ENCODE measurements at regions not wholly inside any gene's neighbourhood (a gene's known extent, or its start where the extent isn't known, plus 50 kb on each side); places are given as distances from the start of the nearest gene placed in this dataset.
"Not testable (repeated sequence)": the region's sequence is repeated elsewhere in the genome, so short reads cannot be mapped to it uniquely, and the experiment has no call there.

DNA sequence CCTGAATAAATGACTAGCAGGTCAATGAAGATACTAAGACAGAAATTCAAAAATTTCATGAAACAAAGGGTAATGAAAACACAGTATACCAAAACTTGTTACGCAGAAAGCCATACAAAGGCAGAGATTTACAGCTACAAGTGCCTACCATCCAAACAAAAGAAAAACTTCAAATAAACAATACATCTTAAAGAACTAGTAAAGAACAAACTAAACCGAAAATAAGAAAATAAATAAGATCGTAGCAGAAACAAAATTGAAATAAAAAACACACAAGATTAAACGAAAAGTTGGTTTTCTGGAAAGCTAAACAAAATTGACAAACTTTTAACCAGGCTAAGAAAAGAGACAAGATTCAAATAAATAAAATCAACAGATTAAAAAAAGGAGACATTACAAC is 51.5 kb downstream of the VPREB1 start:
- Mint-ChIP-seq H3K4me1 (peaks cover 25% of the 10 kb centered on the region), H3K36me3 (ENCODE audit: low read depth) (peaks cover 12% of the 10 kb centered on the region)
- CTCF ChIA-PET; H3K27me3 Mint-ChIP-seq; H3K4me3 Mint-ChIP-seq; DNase-seq; intact Hi-C loops (cut with DNase I, micrococcal nuclease); ATAC-seq; H3K27ac Mint-ChIP-seq; POLR2A ChIA-PET; H3K9me3 Mint-ChIP-seq (ENCODE audit: low read depth): not testable (repeated sequence)

DNA sequence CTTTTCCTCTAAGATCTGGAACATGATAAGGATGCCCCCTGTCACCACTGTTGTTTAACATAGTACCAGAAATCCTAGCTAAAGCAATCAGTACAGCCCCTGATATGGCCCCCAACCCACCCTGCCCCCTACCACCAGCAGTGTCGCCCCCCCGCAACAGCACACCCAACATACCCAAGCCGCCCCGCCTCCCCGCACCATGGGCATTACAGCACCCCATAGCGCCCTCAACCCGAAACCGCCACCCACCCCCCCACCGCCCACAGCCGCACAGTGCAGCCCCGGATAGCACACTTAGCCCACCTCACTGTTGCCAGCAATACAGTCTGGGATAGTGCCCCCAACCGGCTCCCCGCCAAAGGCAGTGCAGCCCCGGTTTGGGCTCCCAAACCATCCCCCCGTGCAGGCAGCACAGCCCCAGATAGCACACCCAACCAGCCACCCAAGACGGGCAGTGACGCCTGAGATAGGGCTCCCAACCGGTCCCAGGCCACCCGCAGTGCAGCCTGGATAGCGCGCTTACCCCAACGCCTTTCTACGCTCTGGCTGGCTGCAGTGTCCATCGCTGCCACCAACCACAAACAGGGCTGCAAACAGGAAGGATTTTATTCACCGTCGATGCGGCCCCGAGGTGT is 52.7 kb downstream of the VPREB1 start:
- Mint-ChIP-seq H3K36me3 (ENCODE audit: low read depth) (peaks cover 10% of the 10 kb centered on the region), H3K27ac (peak overlapping the region; percentile 31), H3K4me3 (peak overlapping the region; percentile 77), H3K4me1 (peaks cover 30% of the 10 kb centered on the region)
- DNase-seq, result peak; percentile 47
- ATAC-seq; intact Hi-C loops (cut with DNase I, micrococcal nuclease); CTCF ChIA-PET; H3K9me3 Mint-ChIP-seq (ENCODE audit: low read depth); H3K27me3 Mint-ChIP-seq: not testable (repeated sequence)
- POLR2A ChIA-PET, result interaction anchor here (0.6 kb wide), 1 partner anchor 22 kb away, joined by 3 read pairs; no protein-coding TSS in a partner anchor

DNA sequence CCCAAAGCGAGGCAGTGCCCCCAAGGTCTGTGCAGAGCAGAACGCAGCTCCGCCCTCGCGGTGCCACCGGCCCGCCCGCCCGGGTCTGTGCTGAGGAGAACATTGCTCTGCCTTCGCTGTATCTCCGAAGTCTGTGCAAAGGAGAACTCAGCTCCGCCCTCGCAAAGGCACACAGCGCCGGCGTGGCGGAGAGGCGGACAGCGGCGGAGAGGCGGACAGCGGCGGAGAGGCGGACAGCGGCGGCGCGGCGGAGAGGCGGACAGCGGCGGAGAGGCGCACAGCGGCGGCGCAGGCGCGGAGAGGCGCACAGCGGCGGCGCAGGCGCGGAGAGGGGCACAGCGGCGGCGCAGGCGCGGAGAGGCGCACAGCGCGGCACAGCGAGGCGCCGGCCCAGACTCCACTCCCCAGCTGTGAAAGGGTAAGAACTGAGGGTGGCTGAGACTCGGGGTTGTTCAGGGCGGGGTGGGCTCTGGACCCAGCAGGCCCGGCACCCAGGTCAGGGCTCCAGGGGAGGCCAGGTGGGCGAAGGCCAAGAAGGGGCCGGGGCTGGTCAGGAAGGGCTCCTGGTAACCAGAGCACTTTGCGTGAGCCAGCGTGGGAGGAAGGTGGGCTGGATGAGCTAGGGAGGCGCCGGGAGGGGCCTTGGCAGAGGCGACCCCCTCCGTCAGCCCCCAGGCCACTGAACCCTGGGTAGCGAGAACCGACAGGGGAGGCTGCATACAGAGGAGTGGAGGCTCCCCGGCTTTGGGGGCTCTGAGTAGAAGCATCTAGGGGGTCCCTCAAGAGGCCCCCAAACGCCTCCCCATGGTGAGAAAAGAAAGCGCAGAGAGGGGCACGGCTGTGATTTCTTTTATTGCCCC is 53.4 kb downstream of the VPREB1 start:
- peak overlapping the region; percentile 80 for H3K27ac Mint-ChIP-seq
- peaks cover 30% of the 10 kb centered on the region for H3K4me1 Mint-ChIP-seq
- DNase-seq (peak; percentile 84), ATAC-seq (peak; percentile 100)
- H3K27me3 Mint-ChIP-seq; CTCF ChIA-PET; H3K9me3 Mint-ChIP-seq (ENCODE audit: low read depth): not testable (repeated sequence)
- H3K4me3 Mint-ChIP-seq, result peak overlapping the region; percentile 77
- POLR2A ChIA-PET, result interaction anchor here (0.6 kb wide), 1 partner anchor 21 kb away, joined by 3 read pairs; no protein-coding TSS in a partner anchor
- H3K36me3 Mint-ChIP-seq (ENCODE audit: low read depth), result peaks cover 10% of the 10 kb centered on the region
- intact Hi-C loops (cut with DNase I, micrococcal nuclease), result loop anchor here in 1 of 2 experiments (1.0 kb wide), 1 partner anchor 88 kb away; no protein-coding TSS in a partner anchor

DNA sequence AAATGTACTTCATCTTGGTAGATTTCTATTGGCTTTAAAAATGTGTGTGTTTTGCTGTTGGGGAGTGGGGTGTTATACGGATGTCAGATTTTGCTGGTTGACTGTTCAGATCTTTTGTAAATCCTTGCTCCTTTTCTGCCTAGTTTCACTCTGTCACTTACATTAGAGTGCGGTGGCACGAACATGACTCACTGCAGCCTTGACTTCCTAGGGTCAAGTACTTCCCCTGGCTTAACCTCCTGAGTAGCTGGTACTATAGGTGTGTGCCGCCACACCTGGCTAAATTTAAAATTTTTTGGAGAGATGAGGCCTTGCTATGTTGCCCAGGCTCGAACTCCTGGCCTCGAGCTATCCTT is 54.0 kb downstream of the VPREB1 start:
- H3K27me3 Mint-ChIP-seq; POLR2A ChIA-PET; CTCF ChIA-PET; ATAC-seq; H3K9me3 Mint-ChIP-seq (ENCODE audit: low read depth): not testable (repeated sequence)
- H3K4me3 Mint-ChIP-seq, result peak overlapping the region; percentile 77
- H3K27ac Mint-ChIP-seq, result peak overlapping the region; percentile 80
- intact Hi-C loops (cut with DNase I, micrococcal nuclease), result loop anchor here in 1 of 2 experiments (1.0 kb wide), 1 partner anchor 88 kb away; no protein-coding TSS in a partner anchor
- H3K4me1 Mint-ChIP-seq, result peaks cover 30% of the 10 kb centered on the region
- H3K36me3 Mint-ChIP-seq (ENCODE audit: low read depth), result peaks cover 10% of the 10 kb centered on the region
- DNase-seq, result peak; percentile 50

DNA sequence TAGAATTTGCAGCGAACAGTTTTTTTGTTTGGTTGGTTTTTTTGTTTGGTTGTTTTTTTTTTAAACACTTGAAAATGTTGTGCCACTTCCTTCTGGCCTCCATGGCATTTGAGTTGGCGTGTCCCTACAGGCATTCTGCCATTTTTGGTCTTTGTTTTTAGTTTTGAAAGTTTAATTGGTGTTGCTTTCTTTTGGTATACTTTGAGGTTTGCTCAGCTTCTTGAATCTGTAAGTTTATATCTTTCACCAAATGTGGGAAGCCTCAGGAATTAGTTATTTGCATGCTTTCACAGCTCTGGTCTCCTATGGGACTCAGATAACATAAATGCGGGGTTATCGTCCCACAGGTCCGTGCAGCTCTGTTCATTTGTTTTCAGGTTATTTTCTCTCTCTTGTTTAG is 55.9 kb downstream of the VPREB1 start:
- DNase-seq; CTCF ChIA-PET; ATAC-seq; H3K9me3 Mint-ChIP-seq (ENCODE audit: low read depth); H3K4me3 Mint-ChIP-seq; H3K27me3 Mint-ChIP-seq; POLR2A ChIA-PET; H3K27ac Mint-ChIP-seq; intact Hi-C loops (cut with DNase I, micrococcal nuclease): not testable (repeated sequence)
- peaks cover 30% of the 10 kb centered on the region for H3K4me1 Mint-ChIP-seq
- peaks cover 21% of the 10 kb centered on the region for H3K36me3 Mint-ChIP-seq (ENCODE audit: low read depth)

DNA sequence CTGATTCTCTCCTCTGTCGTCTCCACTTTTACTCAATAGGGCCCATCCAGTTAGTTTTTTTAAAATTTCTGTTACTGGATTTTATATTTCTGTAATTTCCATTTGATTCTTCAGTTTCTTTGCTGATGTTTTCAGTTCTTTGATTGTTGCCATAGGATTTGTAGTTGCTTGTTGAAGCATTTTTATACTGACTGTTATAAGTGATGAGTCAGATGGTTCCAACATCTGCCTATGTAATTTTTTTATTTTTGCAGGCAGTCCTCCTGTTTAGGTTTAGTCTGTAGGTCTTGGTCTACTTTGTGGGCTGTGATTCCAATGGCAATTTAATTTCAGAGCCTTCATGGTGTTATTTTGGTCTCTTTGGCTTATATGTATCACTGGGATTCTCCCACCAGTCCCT is 56.4 kb downstream of the VPREB1 start:
- H3K36me3 Mint-ChIP-seq (ENCODE audit: low read depth), result peaks cover 24% of the 10 kb centered on the region
- H3K9me3 Mint-ChIP-seq (ENCODE audit: low read depth); H3K4me3 Mint-ChIP-seq; intact Hi-C loops (cut with DNase I, micrococcal nuclease); ATAC-seq; DNase-seq; POLR2A ChIA-PET; H3K27me3 Mint-ChIP-seq; CTCF ChIA-PET: not testable (repeated sequence)
- peak overlapping the region; percentile 13 for H3K27ac Mint-ChIP-seq
- H3K4me1 Mint-ChIP-seq, result peaks cover 28% of the 10 kb centered on the region

DNA sequence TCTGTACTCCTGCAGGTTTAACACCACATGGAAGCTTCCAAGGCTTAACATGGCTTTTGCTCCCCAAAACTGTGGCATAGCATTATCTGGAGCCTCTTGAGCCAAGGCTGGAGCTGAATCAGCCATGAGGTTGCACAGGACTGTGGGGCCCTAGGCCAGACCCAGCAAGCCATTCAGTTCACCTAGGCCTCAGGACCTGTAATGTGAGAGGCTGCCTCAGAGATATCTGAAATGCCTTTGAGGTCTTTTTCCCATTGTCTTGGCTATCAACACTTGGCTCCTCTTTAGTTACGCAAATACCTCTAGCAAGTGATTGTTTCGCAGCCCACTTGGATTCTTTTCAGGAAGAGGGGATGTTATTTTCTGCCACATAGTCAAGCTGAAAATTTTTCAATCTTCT is 72.0 kb downstream of the VPREB1 start:
- no peaks in the 10 kb centered on the region for H3K4me1 Mint-ChIP-seq
- POLR2A ChIA-PET, result no interaction called here

DNA sequence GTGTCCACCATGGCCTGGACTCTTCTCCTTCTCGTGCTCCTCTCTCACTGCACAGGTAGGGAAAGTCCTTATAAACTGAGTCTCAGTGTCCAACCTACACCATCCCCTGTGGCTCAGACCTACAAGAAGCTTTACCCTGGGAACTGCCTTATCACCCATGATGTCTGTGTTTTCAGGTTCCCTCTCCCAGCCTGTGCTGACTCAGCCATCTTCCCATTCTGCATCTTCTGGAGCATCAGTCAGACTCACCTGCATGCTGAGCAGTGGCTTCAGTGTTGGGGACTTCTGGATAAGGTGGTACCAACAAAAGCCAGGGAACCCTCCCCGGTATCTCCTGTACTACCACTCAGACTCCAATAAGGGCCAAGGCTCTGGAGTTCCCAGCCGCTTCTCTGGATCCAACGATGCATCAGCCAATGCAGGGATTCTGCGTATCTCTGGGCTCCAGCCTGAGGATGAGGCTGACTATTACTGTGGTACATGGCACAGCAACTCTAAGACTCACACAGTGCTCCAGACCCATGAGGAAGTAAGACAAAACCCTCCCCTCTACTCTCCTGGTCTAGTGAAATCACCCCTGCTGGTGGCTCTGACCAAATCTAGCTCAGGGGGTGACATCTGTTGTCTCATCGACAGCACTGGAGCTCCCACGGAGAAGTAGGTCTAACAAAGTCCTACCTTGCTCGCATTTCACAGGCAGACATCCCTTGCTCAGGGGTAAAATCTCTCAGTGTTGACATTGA is 74.3 kb downstream of the VPREB1 start:
- Mint-ChIP-seq H3K4me1 (no peaks in the 10 kb centered on the region), H3K4me3 (no peak overlapping the region), H3K27me3 (no peaks in the 10 kb centered on the region), H3K9me3 (ENCODE audit: low read depth) (no peaks in the 10 kb centered on the region), H3K36me3 (ENCODE audit: low read depth) (peaks cover 23% of the 10 kb centered on the region), H3K27ac (no peak overlapping the region)
- intact Hi-C loops (cut with DNase I, micrococcal nuclease), result no loop called here
- no peak for ATAC-seq
- POLR2A ChIA-PET, result interaction anchor here (0.7 kb wide), 1 partner anchor 21 kb away, joined by 3 read pairs; no protein-coding TSS in a partner anchor
- no peak for DNase-seq
- CTCF ChIA-PET, result interaction anchor here (1.1 kb wide), 1 partner anchor 15 kb away, joined by 3 read pairs; no protein-coding TSS in a partner anchor

More for the DNA sequence above, 72.0 kb downstream of the VPREB1 start:
- H3K27me3 Mint-ChIP-seq, result no peaks in the 10 kb centered on the region
- intact Hi-C loops (cut with DNase I, micrococcal nuclease), result no loop called here
- ATAC-seq (no peak), DNase-seq (no peak)
- CTCF ChIA-PET, result no interaction called here
- peaks cover 23% of the 10 kb centered on the region for H3K36me3 Mint-ChIP-seq (ENCODE audit: low read depth)
- no peaks in the 10 kb centered on the region for H3K9me3 Mint-ChIP-seq (ENCODE audit: low read depth)
- no peak overlapping the region for H3K27ac Mint-ChIP-seq
- no peak overlapping the region for H3K4me3 Mint-ChIP-seq

DNA sequence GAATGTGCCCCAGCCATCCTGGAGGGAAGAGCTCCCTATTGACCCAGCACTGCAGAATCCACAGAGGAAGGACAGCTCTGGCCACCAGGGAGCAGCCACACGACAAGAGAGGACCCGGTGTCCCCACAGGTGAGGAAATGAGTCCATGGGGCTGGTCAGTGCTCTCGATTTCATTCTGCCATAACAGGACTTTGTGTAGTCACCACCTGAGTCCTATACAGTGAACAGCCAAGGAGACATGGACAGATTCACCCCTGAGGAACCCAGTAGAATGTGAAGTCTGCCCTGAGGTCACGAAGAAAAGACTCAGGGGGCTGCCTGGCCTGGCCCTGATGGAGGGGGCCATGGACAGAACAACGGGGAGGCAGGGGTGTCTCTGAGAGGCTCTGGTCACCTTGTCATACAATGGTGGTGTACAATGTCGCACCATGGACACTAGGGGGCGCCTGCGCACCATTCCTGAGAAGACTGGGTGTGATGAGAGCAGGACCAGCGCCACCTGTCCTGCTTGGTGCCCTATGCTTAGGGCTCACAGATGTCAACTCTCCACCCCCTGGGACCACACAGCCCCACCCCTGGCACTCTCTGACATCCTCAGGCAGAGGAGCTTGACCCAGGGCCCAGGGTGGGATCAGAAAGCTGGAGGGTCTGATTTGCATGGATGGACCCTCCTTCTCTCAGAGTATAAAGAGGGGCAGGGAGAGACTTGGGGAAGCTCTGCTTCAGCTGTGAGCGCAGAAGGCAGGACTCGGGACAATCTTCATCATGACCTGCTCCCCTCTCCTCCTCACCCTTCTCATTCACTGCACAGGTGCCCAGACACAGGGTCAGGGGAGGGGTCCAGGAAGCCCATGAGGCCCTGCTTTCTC is 77.4 kb downstream of the VPREB1 start:
- H3K27me3 Mint-ChIP-seq; H3K4me3 Mint-ChIP-seq; POLR2A ChIA-PET; H3K4me1 Mint-ChIP-seq; H3K9me3 Mint-ChIP-seq (ENCODE audit: low read depth); H3K36me3 Mint-ChIP-seq (ENCODE audit: low read depth); H3K27ac Mint-ChIP-seq: not testable (repeated sequence)
- ATAC-seq (peak; percentile 98), DNase-seq (peak; percentile 87)
- intact Hi-C loops (cut with DNase I, micrococcal nuclease), result loop anchor here in 1 of 2 experiments (10.0 kb wide), 1 partner anchor 117 kb away; no protein-coding TSS in a partner anchor
- CTCF ChIA-PET, result interaction anchor here (0.7 to 1.0 kb wide), 5 partner anchors 21 to 219 kb away, joined by 3 to 4 read pairs (median 3); no protein-coding TSS in a partner anchor

DNA sequence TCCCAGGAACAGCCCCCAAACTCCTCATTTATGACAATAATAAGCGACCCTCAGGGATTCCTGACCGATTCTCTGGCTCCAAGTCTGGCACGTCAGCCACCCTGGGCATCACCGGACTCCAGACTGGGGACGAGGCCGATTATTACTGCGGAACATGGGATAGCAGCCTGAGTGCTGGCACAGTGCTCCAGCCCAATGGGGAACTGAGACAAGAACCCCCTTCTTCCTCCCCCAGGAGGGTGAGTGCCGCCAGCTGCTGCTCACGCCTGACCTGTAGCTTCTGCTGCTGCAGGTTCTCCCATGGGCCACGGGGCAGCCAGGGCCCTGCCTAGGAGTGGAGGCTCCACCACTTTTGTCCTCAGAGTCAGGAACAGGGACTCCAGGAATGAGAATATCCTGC is 78.2 kb downstream of the VPREB1 start:
- H3K36me3 Mint-ChIP-seq (ENCODE audit: low read depth), result peaks cover 3% of the 10 kb centered on the region
- no peaks in the 10 kb centered on the region for H3K27me3 Mint-ChIP-seq
- H3K4me3 Mint-ChIP-seq, result no peak overlapping the region
- intact Hi-C loops (cut with DNase I, micrococcal nuclease), result loop anchor here in 1 of 2 experiments (10.0 kb wide), 1 partner anchor 118 kb away; no protein-coding TSS in a partner anchor
- CTCF ChIA-PET, result no interaction called here
- DNase-seq, result no peak
- no peak for ATAC-seq
- H3K27ac Mint-ChIP-seq, result no peak overlapping the region
- POLR2A ChIA-PET, result no interaction called here
- H3K4me1 Mint-ChIP-seq, result no peaks in the 10 kb centered on the region
- no peaks in the 10 kb centered on the region for H3K9me3 Mint-ChIP-seq (ENCODE audit: low read depth)

Data from activated CD4-positive, alpha-beta T cell treated with anti-CD3 and anti-CD28 coated beads for 36 hours (primary cell).